Fibroblast of skin of back (primary cell): ENCODE measurements at regions not wholly inside any gene's neighbourhood (a gene's known extent, or its start where the extent isn't known, plus 50 kb on each side); places are given as distances from the start of the nearest gene placed in this dataset.

Experiments used
- DNase-seq: peaks from one replicate; pipeline ENCODE4 v3.0.0-alpha.2; 2013

- no peak for DNase-seq
These were observed 53.6 kb upstream of the BCL2L14 start for GRCh38 chr12:12017135-12017581.

GRCh38 chr12:12017798-12018197 is 52.9 kb upstream of the BCL2L14 start:
- no peak for DNase-seq

- DNase-seq: peak; percentile 32
These were observed 52.3 kb upstream of the BCL2L14 start for GRCh38 chr12:12018454-12018853.

- no peak for DNase-seq
These were observed 50.9 kb upstream of the BCL2L14 start for GRCh38 chr12:12019881-12020280.

- no peak for DNase-seq
These were observed 50.0 kb upstream of the BCL2L14 start for GRCh38 chr12:12020762-12021161.
